ENCODE measurements at regions not wholly inside any gene's neighbourhood (a gene's known extent, or its start where the extent isn't known, plus 50 kb on each side); places are given as distances from the start of the nearest gene placed in this dataset.
"Not testable (repeated sequence)": the region's sequence is repeated elsewhere in the genome, so short reads cannot be mapped to it uniquely, and the experiment has no call there.

DNA sequence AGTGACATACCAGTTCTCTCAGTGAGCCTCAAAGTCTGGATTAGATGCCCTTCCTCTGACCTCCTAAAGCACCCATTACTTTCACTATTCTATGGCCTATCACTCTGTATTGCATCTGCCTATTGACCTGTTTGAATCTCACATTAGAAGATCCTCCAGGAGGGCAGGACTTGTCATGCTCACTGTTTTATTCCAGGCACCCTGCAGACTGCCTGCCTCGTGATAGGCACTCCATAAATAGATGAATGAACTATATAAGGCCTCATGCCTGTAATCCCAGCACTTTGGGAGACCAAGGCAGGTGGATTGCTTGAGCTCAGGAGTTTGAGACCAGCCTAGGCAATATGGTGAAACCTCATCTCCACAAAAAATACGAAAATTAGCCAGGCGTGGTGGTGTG lies 160.1 kb upstream of the CADM1 start:
- DNase-seq (ENCODE audit: low read depth in 2 of 2): no peak

DNA sequence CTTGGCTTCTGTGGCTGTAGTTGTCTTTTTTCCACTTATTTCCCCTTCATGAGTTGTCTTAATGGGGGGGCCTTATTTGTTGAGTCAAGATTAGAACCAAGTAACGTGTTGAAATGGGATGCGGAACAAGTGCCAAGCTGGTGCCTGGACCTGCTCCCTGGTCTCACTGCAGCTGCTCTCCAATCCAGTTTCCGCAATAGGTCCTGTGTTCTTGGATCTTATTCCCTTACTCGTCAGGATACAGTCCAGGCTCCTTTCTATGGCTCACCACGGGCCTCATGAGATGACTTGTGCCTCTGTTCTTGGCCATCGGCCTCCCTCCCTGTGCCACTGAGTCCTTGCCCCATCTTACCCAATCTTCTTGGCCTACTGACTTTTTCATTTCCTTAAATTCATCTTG lies 159.6 kb upstream of the CADM1 start:
- DNase-seq (ENCODE audit: low read depth in 2 of 2): no peak

- DNase-seq (ENCODE audit: low read depth in 2 of 2): no peak
These were observed 156.0 kb upstream of the CADM1 start for GRCh38 chr11:115660030-115660805.

- DNase-seq (ENCODE audit: low read depth in 2 of 2): no peak
These were observed 155.1 kb upstream of the CADM1 start for GRCh38 chr11:115659061-115659963.

GRCh38 chr11:115657586-115657985 lies 153.4 kb upstream of the CADM1 start:
- no peak for DNase-seq (ENCODE audit: low read depth in 2 of 2)

DNA sequence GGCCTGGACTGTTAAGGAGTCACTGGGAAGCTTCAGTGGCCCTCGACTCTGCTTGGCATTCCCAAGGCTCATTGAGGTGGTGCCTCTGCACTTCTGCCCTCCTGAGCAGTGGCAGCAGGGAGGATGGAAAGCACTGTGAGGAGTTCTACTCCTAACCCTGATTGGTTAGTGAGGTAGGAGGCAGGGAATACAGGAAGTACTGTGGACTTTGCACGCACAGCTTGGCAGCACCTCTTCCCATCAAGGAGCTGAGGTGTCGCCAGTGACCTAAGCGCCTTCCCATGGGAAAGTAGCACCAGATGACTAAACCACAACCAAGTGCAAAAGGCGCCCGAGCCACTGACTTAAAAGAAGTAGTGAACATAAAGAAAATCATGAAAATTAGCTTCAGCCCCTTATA lies 152.5 kb upstream of the CADM1 start:
- DNase-seq (ENCODE audit: low read depth in 2 of 2): no peak

- DNase-seq (ENCODE audit: low read depth in 2 of 2): no peak
These were observed 151.8 kb upstream of the CADM1 start for GRCh38 chr11:115656041-115656440.

- DNase-seq (ENCODE audit: low read depth in 2 of 2): no peak
These were observed 150.6 kb upstream of the CADM1 start for GRCh38 chr11:115654792-115655191.

- no peak for DNase-seq (ENCODE audit: low read depth in 2 of 2)
These were observed 149.7 kb upstream of the CADM1 start for GRCh38 chr11:115653926-115654325.

GRCh38 chr11:115653076-115653475 lies 148.9 kb upstream of the CADM1 start:
- no peak for DNase-seq (ENCODE audit: low read depth in 2 of 2)

GRCh38 chr11:115652496-115652895 lies 148.3 kb upstream of the CADM1 start:
- no peak for DNase-seq (ENCODE audit: low read depth in 2 of 2)

- no peak for DNase-seq (ENCODE audit: low read depth in 2 of 2)
These were observed 147.9 kb upstream of the CADM1 start for GRCh38 chr11:115652094-115652493.

DNA sequence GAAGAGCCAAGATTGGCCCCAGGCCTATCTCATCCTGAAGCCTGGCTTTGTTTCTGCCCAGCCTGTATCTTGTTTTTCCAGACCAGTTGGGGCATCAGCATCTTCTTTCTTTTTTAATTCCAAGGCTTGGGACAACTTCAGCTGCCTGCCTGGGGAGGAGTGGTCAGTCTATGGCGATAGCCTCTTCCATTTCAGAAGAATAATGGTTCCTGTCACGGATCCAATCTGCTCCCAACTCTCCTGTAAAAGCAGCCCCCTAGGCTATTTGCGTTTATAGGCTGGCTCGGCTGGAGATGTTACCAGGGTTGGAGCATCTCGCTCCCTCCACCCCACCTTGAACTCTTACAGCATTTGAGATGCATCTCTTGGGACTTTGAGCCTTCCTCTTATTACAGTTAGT lies 145.2 kb upstream of the CADM1 start:
- no peak for DNase-seq (ENCODE audit: low read depth in 2 of 2)

DNA sequence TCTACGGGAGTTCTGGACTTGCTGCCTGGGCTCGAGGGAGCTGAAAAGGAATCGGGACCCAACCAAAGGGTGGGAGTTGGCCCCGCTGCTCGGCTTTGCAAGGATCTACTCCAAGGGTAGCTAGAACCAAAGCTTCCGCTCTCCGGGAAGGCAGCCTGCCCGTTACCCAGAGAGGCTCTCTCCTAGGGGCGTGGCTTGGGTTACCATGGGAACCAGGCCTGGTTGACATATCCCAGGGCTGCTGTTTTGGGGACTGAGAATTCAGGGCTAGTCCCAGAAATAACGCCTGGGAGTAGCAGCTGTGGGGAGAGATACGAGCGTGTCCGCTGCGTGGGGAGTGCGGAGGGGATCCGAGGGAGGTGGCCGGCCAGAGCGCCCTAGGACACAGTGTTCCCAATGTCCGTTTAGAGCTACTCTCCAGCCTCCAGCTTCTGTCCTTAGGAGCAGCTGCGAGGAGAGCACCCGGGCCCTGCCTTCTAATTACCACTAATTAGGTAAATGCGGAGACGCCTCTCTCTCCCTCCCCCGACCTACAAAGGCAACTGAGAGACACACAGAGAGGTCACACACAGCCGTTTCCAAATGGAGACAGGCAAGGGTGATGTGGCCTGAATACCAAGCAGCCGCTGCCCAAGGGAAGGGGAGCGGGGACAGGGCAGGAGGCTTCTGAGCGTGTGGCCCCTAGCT lies 141.6 kb upstream of the CADM1 start:
- no peak for DNase-seq (ENCODE audit: low read depth in 2 of 2)

GRCh38 chr11:115644856-115645255 lies 140.6 kb upstream of the CADM1 start:
- no peak for DNase-seq (ENCODE audit: low read depth in 2 of 2)

DNA sequence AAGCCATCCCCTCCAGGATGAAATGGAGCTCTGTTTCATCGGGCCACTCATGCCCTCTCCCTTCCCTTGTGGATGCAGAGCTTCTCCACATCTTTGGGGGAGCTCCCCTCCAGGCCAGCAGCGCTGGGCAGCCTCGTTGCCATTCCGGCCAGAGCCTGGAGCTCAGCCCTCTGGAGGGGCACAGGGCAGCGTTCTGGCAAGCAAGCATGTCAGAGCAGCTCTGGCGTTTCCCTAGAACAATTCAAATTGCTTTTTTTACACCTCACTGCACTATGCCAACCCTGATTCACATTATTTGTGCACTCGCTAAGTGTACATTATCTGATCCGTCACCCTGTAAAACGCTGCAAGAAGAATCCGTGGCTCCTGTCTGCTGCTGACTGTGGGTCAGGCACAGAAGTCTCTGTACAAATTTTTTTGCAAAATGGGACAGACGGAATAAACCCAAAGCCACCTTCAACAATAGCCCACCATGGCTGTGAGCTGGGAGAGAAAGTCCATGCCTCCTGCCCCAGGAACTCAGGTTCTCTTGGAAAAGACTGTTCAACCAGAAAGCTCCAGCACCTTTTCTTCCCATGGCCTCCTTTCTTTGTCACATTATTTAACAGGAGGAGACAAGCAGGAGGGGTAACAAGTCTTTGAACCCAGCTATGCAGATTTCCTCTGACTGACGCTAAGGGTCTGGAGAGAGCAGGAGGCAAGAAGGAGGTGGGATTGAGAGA lies 139.5 kb upstream of the CADM1 start:
- DNase-seq (ENCODE audit: low read depth in 2 of 2): no peak

GRCh38 chr11:115642660-115643059 lies 138.4 kb upstream of the CADM1 start:
- DNase-seq (ENCODE audit: low read depth in 2 of 2): no peak

- DNase-seq (ENCODE audit: low read depth in 2 of 2): no peak
These were observed 133.5 kb upstream of the CADM1 start for GRCh38 chr11:115637599-115638241.

- DNase-seq (ENCODE audit: low read depth in 2 of 2): no peak
These were observed 132.7 kb upstream of the CADM1 start for GRCh38 chr11:115636753-115637527.

- not testable (repeated sequence) for DNase-seq (ENCODE audit: low read depth in 2 of 2)
These were observed 129.8 kb upstream of the CADM1 start for GRCh38 chr11:115633977-115634376.
